ENCODE measurements at regions not wholly inside any gene's neighbourhood (a gene's known extent, or its start where the extent isn't known, plus 50 kb on each side); places are given as distances from the start of the nearest gene placed in this dataset.
A peak's percentile ranks its signal among the peaks of the same experiment; 100 is the strongest.
"Not testable (repeated sequence)": the region's sequence is repeated elsewhere in the genome, so short reads cannot be mapped to it uniquely, and the experiment has no call there.

DNA sequence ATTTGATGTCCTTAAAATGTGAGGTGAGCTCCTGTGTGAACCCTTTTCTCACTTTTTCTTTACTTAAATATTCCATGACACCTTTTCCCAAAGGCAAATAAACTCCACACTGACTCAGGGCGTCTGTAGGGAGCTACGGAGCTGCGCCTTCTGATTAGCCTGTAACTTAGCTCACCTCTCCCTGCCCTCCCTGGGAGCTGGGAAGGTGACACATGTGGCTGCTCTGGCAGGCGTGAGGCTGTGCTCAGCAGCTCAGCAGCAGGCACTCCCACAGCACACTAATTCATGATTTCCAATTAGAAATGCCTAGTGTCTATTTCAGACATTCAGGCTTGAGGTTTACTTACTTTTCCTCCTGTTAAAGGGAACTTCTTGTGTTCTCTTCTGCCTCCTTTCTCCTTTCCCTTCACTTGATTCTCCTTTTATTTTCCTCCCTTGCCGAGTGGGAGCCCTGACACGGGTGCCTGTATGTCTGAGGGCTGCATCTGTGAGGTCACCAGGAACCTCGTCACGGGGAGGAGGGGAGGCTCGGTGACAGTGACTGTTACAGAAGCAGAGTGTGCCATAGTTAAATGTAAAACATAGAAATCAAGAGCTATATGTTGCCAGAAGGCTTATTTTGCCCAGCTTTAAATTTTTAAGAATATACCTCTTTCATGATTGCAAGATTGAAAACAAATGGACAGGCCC lies 437.1 kb downstream of the DCDC2C start:
- DNase-seq: no peak

DNA sequence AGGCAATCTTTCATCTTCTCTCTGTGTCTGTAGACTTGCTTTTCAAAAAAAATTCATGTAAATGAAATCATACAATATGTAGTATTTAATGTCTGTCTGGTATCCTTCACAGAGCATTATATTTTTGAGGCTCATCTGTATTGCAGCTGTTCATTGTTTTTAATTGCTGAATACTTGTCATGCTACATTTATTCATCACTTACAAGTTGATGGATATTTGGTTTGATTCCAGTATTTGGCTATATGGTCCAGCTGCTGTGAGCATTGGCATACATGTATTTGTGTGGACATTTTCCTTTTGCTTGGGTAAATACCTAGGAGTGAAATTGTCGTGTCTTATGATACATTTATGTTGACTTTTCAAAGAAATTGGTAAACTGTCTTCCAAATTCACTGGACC lies 441.4 kb downstream of the DCDC2C start:
- DNase-seq: no peak

DNA sequence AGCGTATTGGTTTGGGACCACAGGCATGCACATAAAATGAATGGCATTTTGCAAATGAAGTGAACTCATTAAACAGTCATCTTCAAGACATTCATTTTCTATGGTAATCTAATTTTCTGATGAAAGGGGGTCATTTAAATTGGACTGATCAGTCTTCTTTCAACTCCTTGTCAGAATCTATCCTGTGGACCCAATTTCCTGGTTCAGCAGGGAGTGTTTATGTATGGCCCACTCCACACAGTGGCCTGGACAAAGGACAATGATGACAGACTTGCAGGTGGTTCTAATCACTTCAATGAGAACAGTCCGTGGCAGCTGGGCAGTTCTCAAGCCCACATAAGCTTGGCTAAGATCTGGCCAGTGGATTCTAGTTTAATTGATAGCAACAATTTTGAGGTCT lies 448.1 kb downstream of the DCDC2C start:
- DNase-seq: no peak

DNA sequence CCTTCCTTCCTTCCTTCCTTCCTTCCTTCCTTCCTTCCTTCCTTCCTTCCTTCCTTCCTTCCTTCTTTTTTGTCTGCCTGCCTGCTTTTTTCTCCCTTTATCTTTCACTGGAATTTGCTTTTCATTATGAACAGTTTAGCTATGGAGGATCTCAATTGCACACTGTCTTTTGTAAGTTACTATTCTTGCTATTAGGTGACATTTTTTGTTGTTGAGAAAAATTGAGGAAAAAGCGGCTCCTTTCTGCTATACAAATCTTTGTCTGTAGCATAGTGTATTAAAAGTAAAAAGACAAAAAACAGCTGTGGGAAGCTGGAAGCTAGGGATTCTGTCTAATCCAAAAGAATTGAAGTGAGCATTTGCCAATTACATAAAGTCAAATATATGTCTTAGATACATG lies 448.7 kb downstream of the DCDC2C start:
- DNase-seq: no peak

DNA sequence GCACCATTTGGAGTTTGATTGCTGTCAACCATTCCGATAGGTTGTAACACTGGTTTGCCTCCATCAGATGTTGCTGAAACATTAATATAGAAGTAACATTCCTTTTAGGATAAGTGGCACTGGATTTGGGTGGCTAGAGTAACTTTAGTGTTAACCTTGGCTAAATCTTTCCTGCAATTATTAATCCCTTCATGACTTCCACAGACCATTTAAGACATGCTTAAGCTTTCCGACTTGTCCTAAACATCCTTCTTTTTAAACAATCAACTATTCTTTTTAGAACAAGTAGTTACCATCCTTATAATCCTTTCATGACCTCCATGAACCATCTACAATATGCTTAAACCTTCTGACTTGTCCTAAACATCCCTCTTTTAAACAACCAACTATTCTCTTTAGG lies 465.5 kb downstream of the DCDC2C start:
- no peak for DNase-seq

DNA sequence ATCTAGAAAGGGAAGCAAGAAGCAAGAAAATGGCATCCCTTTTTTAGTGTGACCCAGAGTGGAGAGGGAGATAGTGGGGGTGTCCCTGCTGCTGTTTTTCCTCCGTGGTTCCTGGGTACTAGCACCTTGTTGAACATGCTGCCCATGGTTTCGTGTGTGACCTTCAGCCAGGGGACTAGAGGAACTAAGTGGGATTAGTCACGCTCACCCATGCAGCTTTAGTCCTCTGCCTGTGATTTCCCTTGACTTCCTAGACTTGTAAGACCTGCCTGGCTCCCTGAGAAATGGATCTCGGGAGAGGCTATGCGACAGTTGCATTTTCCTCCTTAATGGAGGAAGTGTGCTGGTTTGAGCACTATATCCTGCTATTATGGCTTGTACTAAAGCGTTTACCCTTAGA lies 471.4 kb downstream of the DCDC2C start:
- DNase-seq: peak; percentile 1

DNA sequence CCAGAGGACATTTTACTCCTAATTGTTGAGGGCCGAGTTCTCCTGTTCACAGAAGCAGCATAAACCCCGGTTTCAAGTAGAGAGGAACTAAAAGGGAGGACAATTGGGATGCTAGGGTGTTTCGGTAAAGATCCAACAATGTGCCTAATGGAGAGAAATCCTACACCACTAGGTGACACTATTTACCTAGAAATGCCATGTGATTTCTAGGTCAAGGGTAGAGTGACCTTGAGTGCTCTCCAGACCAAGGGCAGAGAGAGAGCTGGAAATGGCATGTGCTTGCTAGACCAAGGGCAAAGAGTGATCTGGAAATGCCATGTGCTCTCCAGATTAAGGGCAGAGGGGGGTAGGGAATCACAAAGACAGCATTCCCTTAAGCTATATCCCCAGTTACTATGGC lies 472.0 kb downstream of the DCDC2C start:
- no peak for DNase-seq

DNA sequence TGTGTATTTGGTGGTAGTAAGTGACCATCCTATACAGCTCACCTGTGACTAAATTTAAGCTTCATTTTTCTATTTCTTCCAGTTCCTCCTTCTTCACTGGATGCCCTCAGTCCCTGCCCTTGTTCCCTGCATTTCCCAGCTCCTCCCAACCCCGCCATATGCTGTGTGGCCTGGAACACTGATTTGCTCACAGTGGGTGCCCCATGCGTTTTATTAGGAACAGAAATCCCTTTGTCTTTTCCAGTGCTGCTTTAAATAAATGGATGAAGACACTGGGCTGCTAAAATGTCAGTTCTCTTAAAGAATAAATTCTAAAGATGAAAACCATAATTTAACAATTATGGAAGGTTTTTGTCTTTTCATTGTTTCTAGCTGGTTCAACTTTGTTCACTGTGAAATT lies 477.3 kb downstream of the DCDC2C start:
- DNase-seq: no peak

DNA sequence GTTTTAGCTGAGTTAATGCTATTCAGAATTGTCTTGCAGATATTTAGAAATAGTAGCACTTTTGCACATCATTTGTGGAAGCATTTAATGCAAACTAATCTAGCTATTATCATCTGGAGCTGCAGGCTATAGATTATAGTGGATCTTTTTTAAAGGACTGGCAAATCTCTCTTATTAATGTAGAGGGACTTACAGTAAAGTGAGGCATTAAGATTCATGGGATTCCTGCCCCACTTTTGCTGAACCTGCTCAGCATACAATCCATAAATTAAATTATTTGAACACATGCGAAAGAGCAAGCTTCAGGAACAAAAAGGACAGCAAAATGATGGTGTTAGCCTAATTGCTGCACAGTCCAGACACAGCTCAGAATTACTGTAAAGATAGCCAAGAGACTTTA lies 477.7 kb downstream of the DCDC2C start:
- DNase-seq: no peak

DNA sequence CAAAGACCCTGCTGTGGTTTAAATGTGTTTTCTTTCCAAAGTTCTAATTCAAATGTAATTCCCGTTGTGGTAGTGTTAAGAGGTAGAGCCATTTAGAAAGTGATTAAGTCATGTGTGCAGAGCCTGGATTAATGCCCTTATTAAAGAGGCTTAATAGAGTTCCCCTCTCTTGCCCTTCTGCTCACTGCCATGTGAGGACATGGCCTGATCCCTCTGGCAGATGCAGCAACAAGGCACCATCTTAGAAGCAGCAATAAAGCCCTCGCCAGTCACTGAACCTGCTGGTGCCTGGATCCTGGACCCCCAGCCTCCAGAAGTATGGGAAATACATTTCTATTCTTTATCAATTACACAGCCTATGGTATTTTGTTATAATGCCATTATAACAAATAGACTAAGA lies 485.2 kb downstream of the DCDC2C start:
- DNase-seq: no peak

DNA sequence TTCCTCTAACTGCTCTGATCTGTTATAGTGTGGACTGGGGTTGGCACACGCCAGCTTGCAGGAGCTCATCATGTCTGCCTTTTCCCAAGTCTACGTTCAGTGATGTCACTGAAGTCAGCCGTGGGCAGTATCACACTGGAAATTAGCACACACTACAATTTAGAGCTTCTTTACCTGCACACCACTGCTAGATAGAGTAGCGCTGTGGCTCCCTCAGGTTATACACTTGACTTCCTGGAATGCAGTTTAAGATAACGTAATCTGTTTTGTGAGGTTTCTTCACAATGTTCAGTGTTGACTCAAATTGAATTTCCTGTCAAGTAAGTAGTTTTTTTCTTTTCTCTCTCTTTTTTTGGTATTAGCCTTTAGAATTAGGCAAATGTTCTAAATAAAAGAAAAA lies 487.2 kb downstream of the DCDC2C start:
- no peak for DNase-seq

DNA sequence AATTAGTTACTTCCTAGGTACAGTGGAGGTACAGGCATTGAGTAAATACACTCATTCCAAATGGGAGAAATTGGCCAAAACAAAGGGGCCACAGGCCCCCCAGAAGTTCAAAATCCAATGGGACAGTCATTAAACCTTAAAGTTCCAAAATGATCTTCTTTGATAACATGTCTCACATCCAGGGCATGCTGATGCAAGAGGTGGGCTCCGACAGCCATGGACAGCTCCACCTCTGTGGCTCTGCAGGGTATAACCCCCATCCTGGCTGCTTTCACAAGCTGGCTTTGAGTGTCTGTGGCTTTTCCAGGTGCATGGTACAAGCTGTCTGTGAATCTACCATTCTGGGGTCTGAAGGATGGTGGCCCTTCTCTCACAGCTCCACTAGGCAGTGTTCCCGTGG lies 488.7 kb downstream of the DCDC2C start:
- no peak for DNase-seq

DNA sequence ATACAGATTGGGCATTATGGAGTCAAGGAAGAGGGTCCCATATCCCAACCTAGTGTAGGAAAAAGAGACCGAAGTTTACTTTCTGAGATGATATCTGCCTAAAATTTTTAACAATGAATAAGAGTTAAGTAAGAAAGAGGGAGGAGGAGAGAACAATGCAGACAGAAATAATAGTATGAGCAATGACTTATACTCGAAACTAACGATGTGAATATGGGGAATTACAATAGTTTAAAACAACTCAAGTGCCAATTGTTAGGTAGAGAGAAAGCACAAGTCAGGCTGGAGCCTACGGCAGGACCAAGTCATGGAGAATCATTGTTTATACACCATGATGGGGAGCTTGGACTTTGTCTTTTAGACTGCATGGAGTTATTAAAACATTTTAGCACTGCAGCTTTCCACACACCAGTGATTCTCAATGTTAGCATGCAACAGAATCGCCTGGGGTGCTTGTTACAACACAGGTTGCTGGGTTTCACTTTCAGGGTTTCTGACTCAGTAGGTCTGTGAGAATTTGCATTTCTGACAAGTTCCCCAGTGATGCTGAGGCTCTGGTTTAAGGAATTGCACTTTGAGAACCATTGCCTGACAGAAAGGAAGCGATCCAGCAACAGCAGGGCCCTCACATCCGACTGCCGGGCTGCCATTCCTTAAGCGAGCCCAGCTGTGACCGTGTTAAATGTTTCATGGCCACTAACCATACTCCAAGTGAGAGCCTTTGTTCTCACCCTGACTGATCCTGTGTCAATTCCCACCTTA lies 511.2 kb downstream of the DCDC2C start:
- no peak for DNase-seq

DNA sequence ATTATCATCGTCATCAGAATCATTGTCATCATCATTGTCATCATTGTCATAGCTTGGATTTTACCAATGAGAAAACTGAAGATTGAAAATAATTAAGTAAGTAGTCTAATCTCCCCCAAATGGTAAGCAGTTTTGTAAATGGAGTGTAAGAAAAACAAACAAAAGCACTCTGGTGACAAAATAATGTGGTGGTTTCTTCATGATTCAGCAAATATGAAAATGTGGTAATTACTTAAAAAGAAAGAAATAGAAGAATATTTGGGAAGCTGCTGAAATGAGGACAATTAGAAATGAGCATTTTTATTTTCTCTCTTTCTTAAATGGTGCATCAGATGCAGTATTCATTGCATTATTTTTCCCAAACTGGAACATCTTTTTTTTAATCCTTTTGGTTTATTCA lies 514.4 kb downstream of the DCDC2C start:
- no peak for DNase-seq

DNA sequence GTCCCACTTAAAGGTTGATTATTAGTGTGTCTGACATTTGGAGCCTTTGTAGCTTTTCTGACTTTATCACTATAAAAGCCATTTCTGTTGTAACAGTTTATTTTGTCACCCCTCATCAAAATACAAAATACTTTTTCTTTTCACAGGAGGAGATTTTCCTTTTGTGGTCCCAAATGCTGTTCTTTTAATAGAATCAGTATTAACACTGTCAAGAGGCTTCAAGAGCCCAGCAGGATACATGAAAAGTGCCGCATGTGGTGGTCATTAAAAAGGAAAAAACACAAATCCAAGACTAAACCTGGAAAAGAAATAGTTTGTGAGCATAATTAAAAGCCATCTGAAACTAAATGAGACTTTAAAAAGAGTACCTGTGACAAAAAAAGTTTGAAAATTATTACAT lies 515.7 kb downstream of the DCDC2C start:
- no peak for DNase-seq

DNA sequence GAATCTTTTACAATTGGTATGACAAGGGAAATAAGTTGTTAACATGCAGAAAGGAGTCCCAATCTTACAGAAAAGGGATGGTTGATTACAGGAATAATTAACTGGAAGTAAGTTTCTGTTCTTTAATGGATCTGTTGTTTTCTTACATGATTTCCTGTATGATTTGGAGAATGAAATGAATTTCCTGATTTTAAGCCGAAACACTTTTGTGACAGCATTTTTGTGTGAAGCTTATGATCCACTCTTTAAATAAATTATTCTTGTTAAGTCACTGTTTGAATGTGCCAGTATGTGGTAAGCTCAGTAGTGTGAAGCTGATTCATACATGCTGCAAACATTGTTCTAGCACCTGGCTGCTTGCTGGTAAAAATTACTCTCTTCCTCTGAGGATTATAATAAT lies 516.2 kb downstream of the DCDC2C start:
- no peak for DNase-seq

DNA sequence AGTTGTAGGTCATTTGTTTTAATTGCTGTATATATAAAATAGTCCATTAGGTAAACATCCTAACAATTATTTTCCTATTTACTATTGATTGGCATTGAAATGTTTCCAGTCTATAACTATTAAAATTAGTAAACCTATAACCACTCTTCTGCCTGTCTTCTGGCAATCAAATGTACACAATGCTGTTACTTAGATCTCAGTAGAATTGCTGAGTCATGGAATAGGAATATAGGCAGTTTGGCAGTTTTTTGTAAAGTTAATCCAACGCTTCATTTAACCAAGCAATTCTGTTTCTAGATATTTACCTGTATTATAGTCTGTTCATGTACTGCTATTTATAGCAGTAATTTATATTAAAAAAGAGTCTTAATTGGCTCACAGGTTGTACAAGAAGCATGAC lies 518.1 kb downstream of the DCDC2C start:
- no peak for DNase-seq

DNA sequence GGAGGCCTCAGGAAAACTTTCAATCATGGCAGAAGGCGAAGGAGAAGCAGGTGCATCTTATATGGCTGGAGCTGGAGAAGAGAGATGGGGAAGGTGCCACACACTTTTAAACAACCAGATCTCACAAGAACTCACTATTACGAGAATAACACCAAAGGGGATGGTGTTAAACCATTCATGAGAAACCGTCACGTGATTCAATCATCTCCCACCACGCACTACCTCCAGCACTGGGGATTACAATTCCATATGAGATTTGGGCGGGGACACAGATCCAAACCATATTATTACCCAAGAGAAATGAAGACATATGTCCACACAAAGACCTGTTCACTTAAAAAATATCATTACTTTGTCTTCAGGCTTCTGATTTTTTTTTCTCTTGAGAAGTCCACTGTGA lies 518.5 kb downstream of the DCDC2C start:
- no peak for DNase-seq

DNA sequence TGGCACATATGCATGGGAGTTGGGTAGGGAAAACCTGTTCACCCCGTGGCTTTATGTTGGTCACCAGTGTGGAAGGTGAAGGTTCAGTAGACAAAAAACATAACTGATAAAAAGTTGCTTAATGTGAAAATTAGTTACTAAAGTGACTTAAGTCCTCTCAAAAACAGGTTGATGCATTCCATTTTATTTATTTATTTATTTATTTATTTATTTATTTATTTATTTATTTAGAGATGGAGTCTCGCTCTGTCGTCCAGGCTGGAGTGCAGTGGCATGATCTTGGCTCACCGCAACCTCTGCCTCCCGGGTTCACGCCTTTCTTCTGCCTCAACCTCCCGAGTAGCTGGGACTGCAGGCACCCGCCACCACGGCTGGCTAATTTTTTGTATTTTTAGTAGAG lies 541.0 kb downstream of the DCDC2C start:
- DNase-seq: not testable (repeated sequence)

DNA sequence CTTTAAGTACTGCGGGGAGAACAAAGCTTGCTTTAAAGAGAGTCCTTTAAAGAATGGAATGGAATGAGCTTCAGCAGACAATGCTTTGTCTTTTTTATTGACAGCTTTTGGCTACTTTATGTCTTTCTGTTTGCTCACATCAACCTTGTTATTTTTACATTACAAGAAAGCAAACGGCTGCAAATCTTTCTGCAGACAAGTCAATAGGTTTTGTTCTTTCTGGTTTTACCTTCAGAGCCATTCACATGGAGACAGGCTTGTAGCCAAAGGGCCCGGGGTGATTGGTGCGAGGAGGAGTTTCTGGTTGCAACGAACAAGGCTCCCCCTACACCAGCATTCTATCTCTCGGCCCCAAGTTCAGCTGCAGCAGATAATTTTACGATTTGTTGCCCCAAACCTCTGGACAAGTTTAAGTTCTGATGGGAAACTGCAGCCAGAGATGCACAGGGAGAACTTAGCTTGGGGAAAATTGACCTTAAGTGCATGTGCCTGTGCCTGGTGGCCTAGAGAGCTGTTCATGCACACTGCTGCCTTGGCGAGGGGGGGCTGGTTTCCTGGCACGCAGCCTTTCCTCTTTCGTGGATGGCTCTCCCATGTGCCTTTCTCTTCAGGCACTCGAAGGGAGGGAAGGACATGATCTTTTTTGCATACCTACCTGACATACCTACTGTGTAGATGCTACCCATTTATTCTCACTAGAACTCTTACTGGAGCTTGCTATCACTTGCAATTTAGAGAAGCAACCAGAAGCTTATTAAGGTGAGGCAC lies 543.2 kb downstream of the DCDC2C start:
- DNase-seq: no peak

DNA sequence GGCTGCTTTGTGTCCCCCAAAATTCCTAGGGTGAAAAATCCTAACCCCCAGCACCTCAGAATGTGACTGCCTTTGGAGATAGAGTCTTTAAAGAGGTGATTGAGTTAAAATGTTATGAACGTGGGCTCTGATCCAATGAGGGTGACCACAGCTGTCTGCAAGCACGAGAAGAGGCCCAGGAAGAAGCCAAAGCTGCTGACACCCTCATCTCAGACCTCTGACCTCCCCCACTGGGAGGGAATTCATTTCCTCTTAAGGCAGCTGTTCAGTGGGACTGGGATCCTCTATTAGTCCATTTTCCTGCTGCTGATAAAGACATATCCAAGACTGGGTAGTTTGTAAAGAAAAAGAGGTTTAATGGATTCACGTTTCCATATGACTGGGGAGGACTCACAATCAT lies 544.4 kb downstream of the DCDC2C start:
- DNase-seq: no peak

DNA sequence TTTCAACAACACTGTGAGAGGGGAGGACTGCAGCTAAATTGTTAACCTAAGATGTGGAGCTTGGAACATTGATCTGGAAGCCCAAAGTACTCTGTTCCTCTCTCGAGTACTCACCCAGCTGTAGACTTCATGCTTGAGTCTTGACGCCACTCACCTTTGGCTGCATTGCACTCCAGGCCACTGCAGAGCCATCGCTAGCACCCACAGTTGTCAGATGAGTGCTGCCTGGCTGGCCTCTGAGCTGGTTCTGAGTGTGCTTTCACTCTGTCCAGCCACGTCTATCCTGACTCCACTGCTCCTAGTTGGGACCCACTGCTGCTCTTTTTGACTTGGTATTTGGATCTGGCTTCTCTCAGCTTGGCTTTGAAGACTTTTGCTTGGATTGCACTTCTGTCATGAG lies 552.1 kb downstream of the DCDC2C start:
- no peak for DNase-seq

DNA sequence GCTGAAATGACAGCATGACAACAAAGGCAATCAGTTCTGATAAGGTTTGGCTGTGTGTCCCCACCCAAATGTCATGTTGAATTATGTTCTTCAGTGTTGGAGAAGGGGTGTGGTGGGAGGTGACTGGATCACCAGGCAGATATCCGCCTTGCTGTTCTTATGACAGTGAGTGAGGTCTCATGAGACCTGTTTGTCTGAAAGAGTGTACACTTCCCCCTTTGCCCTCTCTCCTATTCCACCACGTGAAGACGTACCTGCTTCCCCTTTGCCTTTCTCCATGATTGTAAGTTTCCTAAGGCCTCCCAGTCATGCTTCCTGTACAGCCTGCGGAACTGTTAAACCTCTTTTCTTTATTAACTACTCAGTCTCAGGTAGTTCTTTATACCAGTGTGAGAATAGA lies 553.0 kb downstream of the DCDC2C start:
- no peak for DNase-seq

DNA sequence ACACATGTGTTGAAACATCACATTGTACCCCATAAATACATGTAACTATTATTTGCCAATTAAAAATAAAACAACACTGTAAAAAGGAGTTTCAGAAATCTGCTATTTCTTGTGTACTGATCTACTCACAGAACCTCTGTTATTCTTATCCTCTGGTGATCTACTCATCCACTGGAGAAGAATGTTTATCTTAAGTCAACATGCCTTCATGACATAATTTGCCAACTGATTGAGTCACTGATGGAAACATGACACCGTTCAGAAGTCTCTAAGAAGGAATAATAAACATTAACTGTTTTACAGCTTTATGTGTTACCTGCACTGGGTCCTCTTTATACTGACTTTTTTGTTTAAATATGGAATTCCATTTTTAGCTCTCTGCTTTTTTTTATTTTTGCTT lies 555.2 kb downstream of the DCDC2C start:
- no peak for DNase-seq
